ENCODE measurements at regions not wholly inside any gene's neighbourhood (a gene's known extent, or its start where the extent isn't known, plus 50 kb on each side); places are given as distances from the start of the nearest gene placed in this dataset.

DNA sequence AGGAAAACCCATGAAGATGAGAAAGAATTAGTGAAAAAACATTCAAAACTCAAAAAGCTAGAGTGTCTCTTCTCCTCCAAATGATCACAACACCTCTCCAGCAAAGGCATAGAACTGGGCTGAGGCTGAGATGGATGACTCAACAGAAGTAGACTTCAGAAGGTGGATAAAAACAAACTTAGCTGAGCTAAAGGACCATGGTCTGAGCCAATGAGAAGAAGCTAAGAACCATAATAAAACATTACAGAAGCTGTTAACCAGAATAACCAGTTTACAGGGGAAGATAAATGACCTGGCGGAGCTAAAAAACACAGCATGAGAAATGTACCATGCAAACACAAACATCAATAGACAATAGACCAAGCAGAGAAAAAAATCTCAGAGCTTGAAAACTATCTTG is 904.1 kb upstream of the MANEA start:
- TF ChIP-seq, protein P1, sequence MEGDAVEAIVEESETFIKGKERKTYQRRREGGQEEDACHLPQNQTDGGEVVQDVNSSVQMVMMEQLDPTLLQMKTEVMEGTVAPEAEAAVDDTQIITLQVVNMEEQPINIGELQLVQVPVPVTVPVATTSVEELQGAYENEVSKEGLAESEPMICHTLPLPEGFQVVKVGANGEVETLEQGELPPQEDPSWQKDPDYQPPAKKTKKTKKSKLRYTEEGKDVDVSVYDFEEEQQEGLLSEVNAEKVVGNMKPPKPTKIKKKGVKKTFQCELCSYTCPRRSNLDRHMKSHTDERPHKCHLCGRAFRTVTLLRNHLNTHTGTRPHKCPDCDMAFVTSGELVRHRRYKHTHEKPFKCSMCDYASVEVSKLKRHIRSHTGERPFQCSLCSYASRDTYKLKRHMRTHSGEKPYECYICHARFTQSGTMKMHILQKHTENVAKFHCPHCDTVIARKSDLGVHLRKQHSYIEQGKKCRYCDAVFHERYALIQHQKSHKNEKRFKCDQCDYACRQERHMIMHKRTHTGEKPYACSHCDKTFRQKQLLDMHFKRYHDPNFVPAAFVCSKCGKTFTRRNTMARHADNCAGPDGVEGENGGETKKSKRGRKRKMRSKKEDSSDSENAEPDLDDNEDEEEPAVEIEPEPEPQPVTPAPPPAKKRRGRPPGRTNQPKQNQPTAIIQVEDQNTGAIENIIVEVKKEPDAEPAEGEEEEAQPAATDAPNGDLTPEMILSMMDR (IDR thresholded peaks at IDR 0.05): no peak
- no peak for TF ChIP-seq POLR2A (IDR thresholded peaks at IDR 0.05)

Data from thyroid gland (tissue), 4 donors.